Midbrain (tissue), 1 donor: ENCODE measurements at regions not wholly inside any gene's neighbourhood (a gene's known extent, or its start where the extent isn't known, plus 50 kb on each side); places are given as distances from the start of the nearest gene placed in this dataset.

Experiments
- DNase-seq: peaks from one replicate; lab custom pipeline; 2025; lab: John Stamatoyannopoulos, UW

DNA sequence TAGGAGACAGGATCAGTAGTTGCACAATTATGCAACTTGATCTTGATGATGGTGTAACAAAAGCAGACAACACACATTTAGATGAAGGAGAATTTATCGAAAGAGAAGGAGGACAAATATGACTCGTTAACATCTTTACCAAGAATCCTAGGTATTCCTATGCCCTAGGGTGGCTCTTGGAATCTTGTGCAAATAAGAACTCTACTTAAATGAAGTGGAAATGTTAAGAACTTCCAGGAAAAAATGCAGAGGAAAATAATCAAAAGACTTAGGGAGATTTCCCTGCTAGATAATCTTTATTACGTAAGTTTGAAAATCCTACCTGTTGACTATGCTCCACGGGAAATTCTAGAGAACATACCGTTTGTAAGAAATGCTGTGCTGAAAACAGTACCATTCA, 485.4 kb downstream of the POM121L12 start:
- DNase-seq = no peak

DNA sequence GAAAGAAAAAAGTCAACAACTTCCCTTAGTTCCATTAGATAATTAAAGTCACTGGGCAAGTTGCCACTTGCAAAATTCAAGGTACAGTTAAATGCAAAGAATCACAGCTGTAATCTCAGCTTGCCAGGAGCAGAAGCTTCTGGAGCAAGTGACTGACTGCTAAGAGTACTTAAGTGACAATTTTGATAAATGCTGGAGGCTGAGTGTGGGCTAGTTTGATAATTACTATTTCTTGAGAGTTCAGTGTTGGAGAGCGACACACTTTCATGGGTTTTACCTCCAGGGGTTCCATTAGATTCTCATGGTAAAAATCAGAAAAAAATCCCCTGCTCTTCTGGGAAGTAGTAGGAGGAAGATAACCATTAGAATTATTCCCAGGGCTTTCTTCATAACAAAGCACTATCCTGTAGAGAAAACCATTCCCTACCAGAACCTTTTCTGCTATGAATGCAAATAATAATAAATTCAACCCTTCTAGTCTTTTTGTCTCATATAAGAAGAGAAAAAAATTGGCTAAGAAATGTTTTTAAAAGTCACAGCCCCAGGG, 486.3 kb downstream of the POM121L12 start:
- DNase-seq = no peak

DNA sequence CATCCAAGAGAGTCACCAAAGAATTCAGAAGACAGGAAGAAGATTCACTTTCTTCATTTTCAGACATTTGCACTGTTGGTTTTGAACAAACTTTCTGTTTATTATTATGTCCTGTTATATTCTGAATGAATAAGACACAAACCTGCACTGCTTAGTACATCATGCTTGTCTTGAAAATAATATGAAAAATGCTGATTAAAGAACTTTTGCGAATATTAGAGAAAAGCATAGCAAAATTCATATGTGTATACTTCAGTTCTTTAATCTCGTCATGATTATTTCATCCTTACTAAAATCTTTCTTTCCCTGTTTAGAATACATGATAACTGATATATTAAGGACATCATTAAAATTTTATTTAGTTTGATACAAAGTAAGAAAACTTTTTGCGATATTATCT, 504.1 kb downstream of the POM121L12 start:
- DNase-seq = no peak

DNA sequence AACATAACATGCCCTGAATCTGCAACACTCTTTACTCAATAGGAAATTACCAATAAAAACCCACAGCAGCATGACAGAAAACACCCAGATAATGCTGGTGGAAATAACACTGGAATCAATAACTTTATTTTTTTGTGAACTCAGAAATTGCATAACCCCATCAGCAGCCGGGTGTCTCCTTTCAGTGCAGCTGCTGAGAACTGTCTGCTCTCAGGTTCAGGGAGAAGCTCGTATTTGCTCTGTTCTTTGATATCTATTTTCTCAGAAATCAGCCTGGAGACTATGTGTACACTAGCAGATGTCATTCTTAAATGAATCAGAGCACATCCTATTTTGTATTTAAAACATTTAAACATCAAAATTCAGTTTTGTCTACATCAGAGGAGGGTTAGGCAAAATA, 506.0 kb downstream of the POM121L12 start:
- no peak for DNase-seq

DNA sequence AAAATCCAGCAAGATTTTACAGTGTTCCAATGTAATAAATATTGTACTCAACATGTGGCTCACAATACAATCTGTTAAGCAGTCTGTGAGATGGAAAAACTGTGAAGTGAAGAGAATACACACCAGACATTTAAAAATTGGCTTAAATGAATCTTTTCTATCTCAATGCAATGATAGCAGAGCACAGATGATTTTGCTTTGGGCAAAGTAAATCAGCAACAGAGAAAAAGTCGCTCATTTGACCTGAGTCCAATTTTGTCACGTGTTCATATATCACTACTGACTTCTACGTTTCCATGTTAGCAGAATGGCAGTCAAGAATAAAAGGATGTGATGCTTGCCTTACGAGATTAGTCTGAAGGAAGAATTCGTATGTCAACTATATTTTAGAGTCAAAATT, 506.7 kb downstream of the POM121L12 start:
- DNase-seq = no peak
